Dendritic cell treated with granulocyte-macrophage colony-stimulating factor and Interleukin-4, amounts not matched to agents 40 ng/mL and 50 ng/mL, for 4 days (primary cell): ENCODE measurements at regions not wholly inside any gene's neighbourhood (a gene's known extent, or its start where the extent isn't known, plus 50 kb on each side); places are given as distances from the start of the nearest gene placed in this dataset.

Source experiments
- H3K27ac Mint-ChIP-seq: one replicate; pipeline ENCODE4 v1.8.0; 2022; ENCODE audit warnings: mild to moderate bottlenecking, mixed read lengths
- H3K27me3 Mint-ChIP-seq: one replicate; pipeline ENCODE4 v1.8.0; 2022; ENCODE audit warnings: mild to moderate bottlenecking, mixed read lengths
- H3K36me3 Mint-ChIP-seq: one replicate; pipeline ENCODE4 v1.8.0; 2022; ENCODE audit warnings: low read depth, mixed read lengths
- H3K4me1 Mint-ChIP-seq: one replicate; pipeline ENCODE4 v1.8.0; 2022; ENCODE audit warnings: low read depth, mixed read lengths
- H3K4me3 Mint-ChIP-seq: one replicate; pipeline ENCODE4 v1.8.0; 2022; ENCODE audit warnings: mild to moderate bottlenecking, moderate library complexity, mixed read lengths
- H3K9me3 Mint-ChIP-seq: one replicate; pipeline ENCODE4 v1.8.0; 2022; ENCODE audit warnings: mixed read lengths
- intact Hi-C: fragments of 100-400 bp; cut with micrococcal nuclease; formaldehyde crosslinking; loops from one replicate; pipeline ENCODE4 v1.15.0; 2022

DNA sequence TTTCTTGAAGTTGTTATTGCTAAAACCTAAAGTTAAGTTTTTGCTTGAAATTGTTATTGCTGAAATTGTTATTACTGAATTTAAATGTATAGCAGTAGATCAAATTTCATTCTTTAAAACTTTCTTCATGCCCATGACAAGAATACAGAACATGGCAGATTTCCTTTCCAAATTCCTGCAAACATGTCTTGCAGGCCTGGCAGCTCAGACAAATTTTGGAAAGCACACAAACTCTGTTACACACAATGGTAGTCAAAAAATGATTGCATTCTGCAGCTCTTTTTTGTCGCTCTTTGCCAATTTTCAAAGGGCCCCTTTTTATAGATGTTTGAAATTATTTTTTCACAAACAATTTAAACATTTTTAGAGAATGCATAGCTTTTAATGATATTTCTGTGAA lies 1292.3 kb upstream of the B3GALT2 start:
- no peak overlapping the region for H3K4me3 Mint-ChIP-seq

DNA sequence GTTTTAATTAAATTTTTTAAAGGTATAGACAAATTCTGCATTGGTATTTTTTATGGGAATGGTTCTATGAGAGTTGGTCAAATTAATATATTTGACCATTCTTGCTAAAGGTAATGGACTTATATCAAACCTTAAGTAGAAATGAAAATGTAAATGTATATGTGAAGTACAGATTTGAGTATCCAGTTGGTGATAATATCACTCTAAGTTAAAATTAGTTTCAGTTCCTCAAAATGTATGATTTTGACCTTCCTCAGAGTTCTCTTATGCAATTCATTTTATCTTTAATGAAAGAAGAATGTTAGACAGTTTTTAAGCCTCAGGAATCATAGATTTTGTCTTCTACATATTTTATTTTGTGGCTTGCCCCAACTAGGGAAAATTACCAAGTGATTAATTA lies 1291.5 kb upstream of the B3GALT2 start:
- Mint-ChIP-seq H3K4me3 (no peak overlapping the region), H3K36me3 (no peaks in the 10 kb centered on the region), H3K27ac (no peak overlapping the region), H3K27me3 (no peaks in the 10 kb centered on the region), H3K9me3 (no peaks in the 10 kb centered on the region), H3K4me1 (no peaks in the 10 kb centered on the region)
- intact Hi-C loops = no loop called here

More for the DNA sequence above, 1292.3 kb upstream of the B3GALT2 start:
- no peaks in the 10 kb centered on the region for H3K27me3 Mint-ChIP-seq
- H3K9me3 Mint-ChIP-seq = no peaks in the 10 kb centered on the region
- no peaks in the 10 kb centered on the region for H3K4me1 Mint-ChIP-seq
- no peak overlapping the region for H3K27ac Mint-ChIP-seq
- H3K36me3 Mint-ChIP-seq = no peaks in the 10 kb centered on the region
- intact Hi-C loops = no loop called here

DNA sequence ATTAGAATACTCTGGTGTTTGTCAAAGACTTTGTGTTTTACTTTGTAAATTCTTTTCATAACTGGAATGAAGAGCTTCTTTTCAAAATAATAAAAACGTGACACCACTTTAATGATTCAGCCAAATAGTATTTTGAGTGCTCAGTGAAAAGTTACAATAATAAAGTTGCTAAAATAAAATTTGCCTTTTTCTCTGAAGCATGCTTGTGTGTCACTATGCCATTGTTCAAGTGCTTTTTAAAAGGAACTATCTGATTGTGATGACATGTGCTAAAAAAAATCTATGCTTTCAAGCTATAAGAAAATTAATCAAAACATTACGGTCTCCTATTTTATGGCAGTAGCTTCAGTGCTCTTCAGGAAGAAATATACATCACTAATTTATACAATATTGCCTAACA lies 1290.5 kb upstream of the B3GALT2 start:
- H3K36me3 Mint-ChIP-seq = no peaks in the 10 kb centered on the region
- no peaks in the 10 kb centered on the region for H3K9me3 Mint-ChIP-seq
- no peaks in the 10 kb centered on the region for H3K27me3 Mint-ChIP-seq
- intact Hi-C loops = no loop called here
- no peak overlapping the region for H3K4me3 Mint-ChIP-seq
- H3K4me1 Mint-ChIP-seq = no peaks in the 10 kb centered on the region
- H3K27ac Mint-ChIP-seq = no peak overlapping the region

DNA sequence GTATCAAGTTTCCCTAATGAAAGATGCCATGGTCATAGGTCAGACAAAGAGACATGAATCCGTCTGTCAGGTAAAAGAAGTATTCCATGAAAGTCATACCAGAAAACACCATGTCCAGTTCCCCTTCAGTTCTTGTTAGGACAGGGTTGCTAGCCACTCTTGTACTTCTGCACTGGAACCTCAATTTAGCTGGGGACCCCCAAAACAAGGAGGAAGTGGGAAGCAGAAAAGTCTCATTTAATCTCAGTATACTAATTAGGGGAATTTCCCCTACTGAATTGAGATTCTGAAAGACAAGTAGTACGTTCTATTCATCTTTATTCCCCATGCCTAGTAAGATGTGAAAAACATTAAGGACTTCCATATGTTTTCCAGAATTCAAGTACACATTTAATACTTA lies 1289.9 kb upstream of the B3GALT2 start:
- no peaks in the 10 kb centered on the region for H3K4me1 Mint-ChIP-seq
- no peak overlapping the region for H3K4me3 Mint-ChIP-seq
- intact Hi-C loops = no loop called here
- no peak overlapping the region for H3K27ac Mint-ChIP-seq
- no peaks in the 10 kb centered on the region for H3K27me3 Mint-ChIP-seq
- H3K36me3 Mint-ChIP-seq = no peaks in the 10 kb centered on the region
- peaks cover 4% of the 10 kb centered on the region for H3K9me3 Mint-ChIP-seq

DNA sequence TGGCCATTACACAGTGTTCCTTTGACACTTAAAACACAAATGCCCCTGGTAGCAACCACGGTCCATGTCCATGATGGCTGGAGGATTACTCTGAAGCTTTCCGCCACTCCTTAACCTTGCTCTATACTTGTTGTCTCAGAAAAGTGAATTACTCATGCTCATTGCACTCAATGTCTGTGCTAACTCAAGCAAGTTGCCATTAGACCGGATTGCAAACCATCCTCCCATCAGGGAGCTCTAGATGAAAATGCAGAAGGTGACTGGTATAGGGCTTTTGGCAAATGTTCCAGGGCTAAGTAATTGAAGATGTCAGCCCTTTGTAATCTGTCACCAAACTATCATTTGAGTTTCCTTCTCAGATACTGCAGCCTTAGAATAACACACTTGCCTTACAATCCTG lies 1288.3 kb upstream of the B3GALT2 start:
- H3K36me3 Mint-ChIP-seq = no peaks in the 10 kb centered on the region
- H3K4me1 Mint-ChIP-seq = no peaks in the 10 kb centered on the region
- H3K27ac Mint-ChIP-seq = no peak overlapping the region
- H3K27me3 Mint-ChIP-seq = no peaks in the 10 kb centered on the region
- no peak overlapping the region for H3K4me3 Mint-ChIP-seq
- intact Hi-C loops = no loop called here
- peaks cover 9% of the 10 kb centered on the region for H3K9me3 Mint-ChIP-seq

DNA sequence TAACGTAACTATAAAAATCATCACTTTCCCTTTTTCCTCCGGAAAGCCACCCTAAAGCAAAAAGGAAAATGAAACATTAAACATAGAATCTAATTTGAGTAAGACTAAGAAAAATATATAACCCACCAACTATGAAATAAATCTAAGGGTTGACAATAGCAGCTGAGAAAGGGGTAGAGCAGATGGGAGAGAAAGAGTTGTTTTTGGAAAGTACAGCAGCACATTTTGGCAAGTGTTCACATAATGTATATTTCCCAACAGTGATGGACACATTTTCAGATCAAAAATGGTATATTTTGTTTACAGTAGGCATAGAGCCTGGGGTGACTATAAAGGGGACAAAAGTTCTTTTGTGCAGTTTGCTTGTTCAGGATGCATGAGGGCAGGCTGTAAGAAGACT lies 1287.4 kb upstream of the B3GALT2 start:
- no peak overlapping the region for H3K4me3 Mint-ChIP-seq
- H3K27me3 Mint-ChIP-seq = no peaks in the 10 kb centered on the region
- peaks cover 9% of the 10 kb centered on the region for H3K9me3 Mint-ChIP-seq
- no peaks in the 10 kb centered on the region for H3K36me3 Mint-ChIP-seq
- no peaks in the 10 kb centered on the region for H3K4me1 Mint-ChIP-seq
- no peak overlapping the region for H3K27ac Mint-ChIP-seq
- intact Hi-C loops = no loop called here

DNA sequence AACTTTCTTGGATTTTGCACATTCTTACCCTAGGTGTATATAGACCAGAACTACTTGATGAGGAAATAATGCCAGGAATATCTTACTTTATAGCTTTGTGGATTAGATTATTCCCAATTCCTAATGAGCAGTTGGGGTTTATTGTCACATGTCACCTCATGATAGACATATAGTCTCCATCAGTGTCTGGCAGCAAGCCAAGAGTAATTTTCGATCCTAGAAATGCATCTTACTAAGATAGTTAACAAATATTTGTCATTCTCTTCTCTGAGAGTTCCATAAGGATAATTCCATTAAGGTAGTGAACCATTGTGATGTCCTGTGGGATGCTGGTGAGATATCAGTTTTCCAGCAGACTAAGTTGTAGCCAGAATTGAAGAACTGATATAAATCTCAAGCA lies 1282.9 kb upstream of the B3GALT2 start:
- no peaks in the 10 kb centered on the region for H3K36me3 Mint-ChIP-seq
- H3K4me3 Mint-ChIP-seq = no peak overlapping the region
- intact Hi-C loops = no loop called here
- peaks cover 9% of the 10 kb centered on the region for H3K9me3 Mint-ChIP-seq
- H3K27me3 Mint-ChIP-seq = no peaks in the 10 kb centered on the region
- H3K4me1 Mint-ChIP-seq = no peaks in the 10 kb centered on the region
- H3K27ac Mint-ChIP-seq = no peak overlapping the region

DNA sequence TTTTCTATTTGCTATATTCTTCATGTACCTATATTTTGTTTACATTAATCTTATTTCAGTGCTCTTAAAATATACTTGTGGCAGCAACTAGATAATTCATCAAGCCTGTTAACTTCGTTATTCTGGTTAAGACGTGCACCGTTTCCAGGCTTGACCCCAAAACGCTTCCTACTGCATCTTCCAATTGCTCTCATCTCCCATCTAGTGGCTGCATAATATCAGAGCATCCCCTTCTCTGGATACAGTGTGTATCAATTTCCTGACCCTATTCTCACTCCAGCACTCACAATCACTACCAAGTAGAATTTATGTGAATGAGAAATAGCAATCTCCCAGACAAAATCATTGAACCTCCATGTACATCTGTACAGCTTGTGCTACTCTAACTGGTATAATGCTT lies 1280.3 kb upstream of the B3GALT2 start:
- intact Hi-C loops = no loop called here

DNA sequence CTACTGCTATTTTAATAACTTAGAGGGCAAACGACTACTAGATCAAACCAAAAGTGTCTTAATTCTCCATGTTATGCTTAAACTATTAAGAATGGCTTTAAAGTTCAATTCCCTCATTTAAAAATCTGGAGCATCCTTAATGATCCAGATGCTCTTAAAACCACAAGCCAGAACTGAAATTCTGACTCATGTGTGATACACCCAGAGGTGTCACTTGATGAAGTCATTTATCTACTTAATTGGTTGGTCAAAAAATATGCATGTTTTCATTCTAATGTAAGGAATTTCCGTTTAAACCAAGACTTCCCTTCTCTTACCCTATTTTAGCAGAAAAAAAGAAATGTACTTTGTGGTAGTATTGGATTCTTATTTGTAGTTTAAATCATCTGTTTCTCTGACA lies 1261.2 kb upstream of the B3GALT2 start:
- no peaks in the 10 kb centered on the region for H3K27me3 Mint-ChIP-seq
- H3K9me3 Mint-ChIP-seq = peaks cover 35% of the 10 kb centered on the region
- H3K27ac Mint-ChIP-seq = no peak overlapping the region
- H3K4me1 Mint-ChIP-seq = no peaks in the 10 kb centered on the region
- H3K36me3 Mint-ChIP-seq = no peaks in the 10 kb centered on the region
- intact Hi-C loops = no loop called here
- no peak overlapping the region for H3K4me3 Mint-ChIP-seq

More for the DNA sequence above, 1280.3 kb upstream of the B3GALT2 start:
- H3K27ac Mint-ChIP-seq = no peak overlapping the region
- peaks cover 9% of the 10 kb centered on the region for H3K9me3 Mint-ChIP-seq
- H3K4me3 Mint-ChIP-seq = no peak overlapping the region
- H3K4me1 Mint-ChIP-seq = no peaks in the 10 kb centered on the region
- H3K36me3 Mint-ChIP-seq = no peaks in the 10 kb centered on the region
- H3K27me3 Mint-ChIP-seq = no peaks in the 10 kb centered on the region

DNA sequence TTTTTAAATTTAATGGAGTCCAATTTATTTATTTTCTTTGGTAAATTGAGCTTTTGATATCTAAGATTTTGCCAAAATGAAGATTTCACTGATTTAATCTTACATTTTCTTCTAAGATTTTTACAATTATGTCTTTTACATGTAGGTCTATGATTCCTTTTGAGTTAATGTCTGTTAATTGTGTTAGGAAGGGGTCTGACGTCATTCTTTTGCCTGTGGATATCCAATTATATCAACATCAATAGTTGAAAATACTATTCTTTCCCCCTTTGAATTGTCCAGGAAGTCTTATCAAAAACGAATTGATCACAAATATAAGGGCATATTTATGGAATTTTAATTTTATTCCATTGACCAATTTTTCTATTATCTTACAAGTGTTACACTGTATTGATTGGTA lies 1258.8 kb upstream of the B3GALT2 start:
- intact Hi-C loops = no loop called here
- no peaks in the 10 kb centered on the region for H3K36me3 Mint-ChIP-seq
- peaks cover 13% of the 10 kb centered on the region for H3K9me3 Mint-ChIP-seq

DNA sequence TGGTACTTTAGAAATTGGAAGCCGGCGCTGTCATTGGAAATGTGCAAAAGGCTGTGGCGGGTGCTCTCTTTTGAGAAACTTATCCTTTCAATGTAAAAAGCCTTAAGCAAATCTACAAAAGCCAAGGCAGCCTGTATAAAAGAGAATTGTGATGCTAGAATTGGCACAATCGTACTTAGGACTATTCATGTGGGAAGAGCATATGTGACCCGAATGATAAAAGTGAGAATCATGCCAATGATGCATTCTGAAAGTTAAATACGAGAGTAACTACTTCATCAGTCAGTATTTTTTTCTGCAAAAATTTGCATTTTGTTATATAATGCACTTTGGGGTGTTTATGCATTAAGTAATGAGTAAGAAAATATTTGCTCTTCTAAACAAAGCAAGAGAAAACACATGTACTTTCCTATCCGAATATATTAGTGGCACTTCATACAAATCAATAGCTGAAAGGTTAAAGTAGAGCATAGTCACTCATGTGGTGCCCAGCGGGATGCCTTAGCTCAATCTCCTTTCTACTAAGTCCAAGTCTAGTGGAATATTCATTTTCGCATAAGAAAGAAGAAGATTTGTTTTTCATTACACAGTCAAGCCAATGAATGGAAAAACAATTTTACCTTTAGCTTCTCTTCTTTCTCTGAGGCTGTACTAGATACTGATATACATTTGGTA lies 1256.6 kb upstream of the B3GALT2 start:
- no peaks in the 10 kb centered on the region for H3K36me3 Mint-ChIP-seq
- H3K9me3 Mint-ChIP-seq = peaks cover 22% of the 10 kb centered on the region
- H3K4me1 Mint-ChIP-seq = no peaks in the 10 kb centered on the region
- no peak overlapping the region for H3K4me3 Mint-ChIP-seq
- intact Hi-C loops = no loop called here
- H3K27ac Mint-ChIP-seq = no peak overlapping the region
- H3K27me3 Mint-ChIP-seq = no peaks in the 10 kb centered on the region

More for the DNA sequence above, 1258.8 kb upstream of the B3GALT2 start:
- H3K4me3 Mint-ChIP-seq = no peak overlapping the region
- H3K4me1 Mint-ChIP-seq = no peaks in the 10 kb centered on the region
- H3K27ac Mint-ChIP-seq = no peak overlapping the region
- no peaks in the 10 kb centered on the region for H3K27me3 Mint-ChIP-seq

DNA sequence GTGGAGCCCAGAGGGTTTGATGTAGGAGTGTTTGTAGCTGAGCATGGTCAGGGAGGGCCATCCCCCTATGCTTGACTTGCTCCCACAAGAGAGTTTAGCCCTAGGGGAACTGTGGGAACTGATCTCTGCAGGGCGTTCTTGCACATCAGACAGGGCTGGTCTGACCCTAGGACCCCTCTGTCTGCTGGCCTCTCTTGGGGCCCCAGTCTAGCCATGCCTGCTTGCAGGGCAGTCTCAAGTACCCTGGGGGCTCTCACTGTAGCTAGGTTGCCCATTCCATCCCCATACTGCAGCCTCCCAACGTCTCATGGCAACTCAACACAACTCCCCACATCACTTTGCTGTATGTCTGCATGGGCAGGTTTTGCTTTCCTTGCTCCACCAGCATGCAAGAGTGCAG lies 1250.7 kb upstream of the B3GALT2 start:
- Mint-ChIP-seq H3K27ac (no peak overlapping the region), H3K4me3 (no peak overlapping the region), H3K9me3 (peaks cover 30% of the 10 kb centered on the region), H3K27me3 (no peaks in the 10 kb centered on the region), H3K4me1 (no peaks in the 10 kb centered on the region), H3K36me3 (no peaks in the 10 kb centered on the region)
- intact Hi-C loops = no loop called here

DNA sequence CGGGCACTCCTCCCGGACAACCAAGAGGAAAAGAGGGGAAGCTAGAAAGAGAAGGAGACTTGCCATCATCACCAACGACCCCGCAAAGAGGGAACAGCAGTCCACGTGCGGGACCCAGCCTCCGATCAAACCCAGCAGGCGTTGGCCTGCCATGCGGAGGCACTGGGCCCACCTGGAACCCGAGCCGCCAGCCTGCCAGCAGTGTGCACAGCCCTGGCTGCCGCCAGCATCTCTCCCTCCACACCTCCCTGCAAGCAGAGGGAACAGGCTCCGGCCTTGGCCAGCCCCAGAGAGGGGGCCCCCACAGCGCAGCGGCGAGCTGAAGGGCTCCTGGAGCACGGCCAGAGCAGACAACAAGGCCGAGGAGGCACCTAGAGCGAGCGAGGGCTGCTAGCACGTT lies 1244.7 kb upstream of the B3GALT2 start:
- Mint-ChIP-seq H3K36me3 (no peaks in the 10 kb centered on the region), H3K9me3 (peaks cover 6% of the 10 kb centered on the region), H3K27me3 (no peaks in the 10 kb centered on the region), H3K4me1 (no peaks in the 10 kb centered on the region), H3K27ac (no peak overlapping the region), H3K4me3 (no peak overlapping the region)
- intact Hi-C loops = no loop called here

DNA sequence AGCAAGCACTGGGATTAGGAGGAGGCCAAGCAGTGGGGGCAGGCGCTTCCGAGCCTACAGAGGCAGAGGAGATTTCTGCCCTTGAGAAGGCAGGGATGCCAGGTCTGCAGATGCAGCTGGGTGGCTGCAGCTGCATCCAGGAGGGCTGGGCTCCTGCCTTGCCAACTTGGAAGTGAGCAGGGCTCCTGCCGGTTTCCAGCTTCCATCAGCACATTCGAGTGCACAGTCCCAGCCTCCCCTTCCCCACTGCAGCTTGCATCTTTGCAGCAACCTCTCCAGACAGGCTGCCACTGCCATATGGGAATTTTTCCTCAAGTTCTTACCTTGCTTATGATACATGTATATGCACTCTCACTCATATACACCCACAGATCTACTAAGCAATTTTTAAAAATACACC lies 1234.3 kb upstream of the B3GALT2 start:
- H3K36me3 Mint-ChIP-seq = no peaks in the 10 kb centered on the region
- H3K27me3 Mint-ChIP-seq = no peaks in the 10 kb centered on the region
- no peak overlapping the region for H3K27ac Mint-ChIP-seq
- H3K4me3 Mint-ChIP-seq = no peak overlapping the region
- peaks cover 34% of the 10 kb centered on the region for H3K9me3 Mint-ChIP-seq
- no peaks in the 10 kb centered on the region for H3K4me1 Mint-ChIP-seq
- intact Hi-C loops = no loop called here

DNA sequence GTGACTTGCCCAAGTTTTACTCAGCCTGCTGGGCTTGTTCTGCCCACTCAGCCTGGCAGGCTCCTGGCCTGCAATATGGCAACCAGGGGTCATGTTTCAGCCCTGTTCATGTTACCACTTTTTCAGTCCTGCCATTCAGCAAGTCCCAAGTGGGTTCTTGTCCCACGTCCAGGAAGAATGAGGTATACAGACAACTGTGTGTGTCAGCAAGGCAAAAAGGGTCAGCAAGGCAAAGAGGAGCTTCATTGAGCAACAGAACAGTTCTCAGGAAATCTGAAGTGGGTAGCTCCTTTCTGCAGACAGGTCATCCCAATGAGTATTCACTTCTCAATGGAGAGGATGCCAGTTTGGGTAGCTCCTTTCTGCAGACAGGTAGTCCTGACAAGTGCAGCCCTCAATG lies 1233.3 kb upstream of the B3GALT2 start:
- H3K9me3 Mint-ChIP-seq = peaks cover 38% of the 10 kb centered on the region
- no peaks in the 10 kb centered on the region for H3K4me1 Mint-ChIP-seq
- H3K36me3 Mint-ChIP-seq = no peaks in the 10 kb centered on the region
- intact Hi-C loops = no loop called here
- H3K27me3 Mint-ChIP-seq = no peaks in the 10 kb centered on the region
- H3K27ac Mint-ChIP-seq = no peak overlapping the region
- H3K4me3 Mint-ChIP-seq = no peak overlapping the region
